Thyroid gland (tissue), 4 donors: ENCODE measurements at regions not wholly inside any gene's neighbourhood (a gene's known extent, or its start where the extent isn't known, plus 50 kb on each side); places are given as distances from the start of the nearest gene placed in this dataset.

ENCODE experiments used
- DNase-seq, 2 donors: peaks; one replicate each; pipeline ENCODE4 v3.0.0-alpha.2; 2019
- H3K27ac ChIP-seq, 3 donors: fragments of 200-600 bp; sonication (generic); 1 replicate in 2 of 3; 2 replicates in 1 of 3; pipeline ENCODE4 v1.5.1; 2016 to 2019; ENCODE audit warnings: mild to moderate bottlenecking in 1 of 3, moderate library complexity in 1 of 3
- H3K27me3 ChIP-seq: fragments of 200-600 bp; sonication (generic); one replicate; pipeline ENCODE4 v1.5.1; 2019
- H3K36me3 ChIP-seq, 2 donors: fragments of 200-600 bp; sonication (generic); one replicate each; pipeline ENCODE4 v1.5.1; 2016 to 2019
- H3K4me1 ChIP-seq, 2 donors: fragments of 200-600 bp; sonication (generic); one replicate each; pipeline ENCODE4 v1.5.1; 2017 to 2019
- H3K4me3 ChIP-seq, 3 donors: fragments of 200-600 bp; sonication (generic); replicated peaks in 1 of 3; 1 replicate in 2 of 3; 2 replicates in 1 of 3; pipeline ENCODE4 v1.5.1; 2016; ENCODE audit warnings: mild to moderate bottlenecking in 1 of 3
- H3K9me3 ChIP-seq: fragments of 200-600 bp; sonication (generic); one replicate; pipeline ENCODE4 v1.5.1; 2017
- POLR2A ChIP-seq, 2 donors: fragments of 450-650 bp; IDR thresholded peaks; one replicate each; pipeline ENCODE4 v1.6.1; 2017; ENCODE audit warnings: antibody characterized with exemption in 2 of 2, mild to moderate bottlenecking in 2 of 2, moderate library complexity in 1 of 2
- WGBS, 2 donors: methylation state at CpG; one replicate each; pipeline ENCODE4 v1.1.5; 2017; 5-methylcytosine and 5-hydroxymethylcytosine counted together
- intact Hi-C: fragments of 100-400 bp; cut with DNase I; formaldehyde crosslinking; loops from one replicate; pipeline ENCODE4 v1.15.1; 2023
- TF ChIP-seq, protein P1 (sequence below), 6 experiments: fragments of 200-600 bp in 3 of 6; fragments of 450-650 bp in 3 of 6; sonication (generic) in 3 of 6; IDR thresholded peaks; one replicate each; pipeline ENCODE4 v1.5.1; 2016 to 2019; ENCODE audit warnings: antibody characterized with exemption in 6 of 6, mild to moderate bottlenecking in 2 of 6, inconsistent platforms in 1 of 6, moderate library complexity in 1 of 6

DNA sequence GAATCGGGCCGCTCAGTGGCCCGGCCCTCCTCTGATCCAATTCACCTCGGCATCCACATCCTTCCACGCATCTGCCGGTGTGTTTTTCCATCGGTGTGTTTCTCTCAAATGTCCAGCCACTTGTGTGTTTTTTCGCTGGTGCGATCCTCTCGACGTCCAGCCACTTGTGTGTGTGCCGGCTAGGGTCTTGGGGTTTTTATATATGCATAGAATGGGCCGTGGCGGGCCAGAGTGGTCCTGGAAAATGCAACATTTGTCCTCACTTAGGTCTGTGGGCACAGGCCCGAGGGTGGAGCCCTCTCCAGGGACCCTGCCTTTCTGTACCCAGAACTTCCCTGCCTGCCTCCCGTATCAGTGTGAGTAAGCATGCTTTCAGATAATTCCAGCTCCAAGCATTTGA, 1106.4 kb downstream of the AMY1C start:
- Histone ChIP-seq H3K4me1 (no peaks in the 10 kb centered on the region), H3K36me3 (no peaks in the 10 kb centered on the region), H3K27me3 (no peaks in the 10 kb centered on the region), H3K27ac (no peak overlapping the region), H3K9me3 (no peaks in the 10 kb centered on the region), H3K4me3 (no peak overlapping the region)
- intact Hi-C loops: no loop called here
- no peak for TF ChIP-seq POLR2A (IDR thresholded peaks at IDR 0.05)
- TF ChIP-seq, protein P1, sequence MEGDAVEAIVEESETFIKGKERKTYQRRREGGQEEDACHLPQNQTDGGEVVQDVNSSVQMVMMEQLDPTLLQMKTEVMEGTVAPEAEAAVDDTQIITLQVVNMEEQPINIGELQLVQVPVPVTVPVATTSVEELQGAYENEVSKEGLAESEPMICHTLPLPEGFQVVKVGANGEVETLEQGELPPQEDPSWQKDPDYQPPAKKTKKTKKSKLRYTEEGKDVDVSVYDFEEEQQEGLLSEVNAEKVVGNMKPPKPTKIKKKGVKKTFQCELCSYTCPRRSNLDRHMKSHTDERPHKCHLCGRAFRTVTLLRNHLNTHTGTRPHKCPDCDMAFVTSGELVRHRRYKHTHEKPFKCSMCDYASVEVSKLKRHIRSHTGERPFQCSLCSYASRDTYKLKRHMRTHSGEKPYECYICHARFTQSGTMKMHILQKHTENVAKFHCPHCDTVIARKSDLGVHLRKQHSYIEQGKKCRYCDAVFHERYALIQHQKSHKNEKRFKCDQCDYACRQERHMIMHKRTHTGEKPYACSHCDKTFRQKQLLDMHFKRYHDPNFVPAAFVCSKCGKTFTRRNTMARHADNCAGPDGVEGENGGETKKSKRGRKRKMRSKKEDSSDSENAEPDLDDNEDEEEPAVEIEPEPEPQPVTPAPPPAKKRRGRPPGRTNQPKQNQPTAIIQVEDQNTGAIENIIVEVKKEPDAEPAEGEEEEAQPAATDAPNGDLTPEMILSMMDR (IDR thresholded peaks at IDR 0.05): no peak
- no peak for DNase-seq
- WGBS, 2 donors: 94 to 95% methylated on average over 16 of the region's 16 CpGs

DNA sequence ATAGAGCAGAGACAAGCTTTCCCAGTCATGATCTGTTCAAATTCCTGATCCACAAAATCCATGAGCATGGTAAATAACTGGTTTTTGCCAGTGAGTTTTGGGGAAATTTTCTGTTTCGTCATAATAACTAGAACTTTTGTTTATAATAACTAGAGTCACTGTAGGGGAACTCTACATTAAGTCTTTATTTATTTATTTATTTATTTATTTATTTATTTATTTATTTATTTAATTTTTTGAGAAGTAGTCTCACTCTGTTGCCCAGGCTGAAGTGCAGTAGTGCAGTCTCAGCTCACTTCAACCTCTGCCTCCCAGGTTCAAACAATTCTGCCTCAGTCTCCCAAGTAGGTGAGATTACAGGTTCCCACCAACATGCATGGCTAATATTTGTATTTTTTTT, 1106.8 kb downstream of the AMY1C start:
- H3K4me1 ChIP-seq: no peaks in the 10 kb centered on the region
- DNase-seq: no peak
- no peak overlapping the region for H3K4me3 ChIP-seq
- intact Hi-C loops: no loop called here
- no peak for TF ChIP-seq POLR2A (IDR thresholded peaks at IDR 0.05)
- TF ChIP-seq, protein P1 (IDR thresholded peaks at IDR 0.05): no peak
- no peaks in the 10 kb centered on the region for H3K27me3 ChIP-seq
- H3K9me3 ChIP-seq: no peaks in the 10 kb centered on the region
- WGBS, 2 donors: 87 to 93% methylated on average over 1 of the region's 1 CpG
- no peaks in the 10 kb centered on the region for H3K36me3 ChIP-seq
- no peak overlapping the region for H3K27ac ChIP-seq

DNA sequence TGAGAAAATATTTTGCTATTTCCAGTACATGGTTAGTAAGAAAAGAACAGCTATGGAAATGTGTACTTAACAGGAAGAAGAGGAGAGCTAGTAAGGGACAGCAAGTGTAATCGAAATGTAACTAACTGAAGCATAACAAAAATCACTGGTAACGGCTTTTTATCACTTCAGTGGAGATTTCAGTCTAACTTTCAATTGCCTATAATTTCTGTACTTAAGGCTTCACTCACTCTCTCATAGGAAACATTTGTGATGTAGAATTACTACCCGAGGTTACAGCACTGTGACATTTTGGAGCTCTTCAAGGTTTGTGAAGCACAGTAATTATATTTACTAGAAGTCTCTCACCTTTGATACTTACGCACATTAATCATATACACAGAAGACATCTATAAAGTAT, 1119.1 kb downstream of the AMY1C start:
- WGBS, 2 donors: 41 to 49% methylated on average over 4 of the region's 4 CpGs
- H3K4me1 ChIP-seq: no peaks in the 10 kb centered on the region

GRCh38 chr1:104874044-104874443, 1124.3 kb downstream of the AMY1C start:
- DNase-seq: no peak
- TF ChIP-seq, protein P1 (IDR thresholded peaks at IDR 0.05): no peak
- TF ChIP-seq POLR2A (IDR thresholded peaks at IDR 0.05): no peak
- Histone ChIP-seq H3K4me3 (no peak overlapping the region), H3K4me1 (no peaks in the 10 kb centered on the region), H3K27ac (no peak overlapping the region), H3K36me3 (no peaks in the 10 kb centered on the region), H3K27me3 (no peaks in the 10 kb centered on the region), H3K9me3 (no peaks in the 10 kb centered on the region)
- WGBS, 2 donors: 82 to 85% methylated on average over 6 of the region's 6 CpGs
- intact Hi-C loops: no loop called here

More for the DNA sequence above, 1119.1 kb downstream of the AMY1C start:
- no peak for DNase-seq
- H3K36me3 ChIP-seq: no peaks in the 10 kb centered on the region
- no peaks in the 10 kb centered on the region for H3K27me3 ChIP-seq
- no peaks in the 10 kb centered on the region for H3K9me3 ChIP-seq
- H3K27ac ChIP-seq: no peak overlapping the region
- no peak for TF ChIP-seq POLR2A (IDR thresholded peaks at IDR 0.05)
- TF ChIP-seq, protein P1 (IDR thresholded peaks at IDR 0.05): no peak
- intact Hi-C loops: no loop called here
- H3K4me3 ChIP-seq: no peak overlapping the region

DNA sequence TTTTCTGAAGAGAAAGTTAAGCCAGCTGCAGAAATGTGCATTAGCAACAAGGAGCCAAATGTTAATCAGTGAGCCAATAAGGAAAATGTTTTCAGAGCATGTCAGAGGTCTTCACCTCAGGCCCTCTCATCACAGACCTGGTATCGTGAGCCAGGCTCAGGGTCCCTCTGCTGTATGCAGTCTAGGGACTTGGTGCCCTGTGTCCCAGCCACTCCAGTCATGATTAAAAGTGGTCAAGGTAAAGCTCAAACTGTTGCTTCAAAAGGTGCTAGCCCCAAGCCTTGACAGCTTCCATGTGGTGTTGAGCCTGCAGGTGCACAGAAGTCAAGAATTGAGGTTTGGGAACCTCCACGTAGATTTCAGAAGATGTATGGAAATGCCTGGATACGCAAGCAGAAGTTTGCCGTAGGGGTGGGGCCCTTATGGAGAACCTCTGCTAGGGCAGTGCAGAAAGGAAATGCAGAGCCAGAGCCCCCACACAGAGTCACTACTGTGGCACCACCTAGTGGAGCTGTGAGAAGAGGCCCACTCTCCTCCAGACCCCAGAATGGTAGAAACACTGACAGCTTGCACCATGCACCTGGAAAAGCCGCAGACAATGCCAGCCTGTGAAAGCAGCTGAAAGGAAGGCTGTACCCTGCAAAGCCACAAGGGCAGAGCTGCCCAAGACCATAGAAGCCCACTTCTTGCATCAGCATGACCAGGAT, 1128.7 kb downstream of the AMY1C start:
- H3K9me3 ChIP-seq: no peaks in the 10 kb centered on the region
- intact Hi-C loops: no loop called here
- 39 to 41% methylated on average over 5 of the region's 5 CpGs for WGBS, 2 donors
- no peak overlapping the region for H3K27ac ChIP-seq
- DNase-seq: no peak
- TF ChIP-seq POLR2A (IDR thresholded peaks at IDR 0.05): no peak
- TF ChIP-seq, protein P1 (IDR thresholded peaks at IDR 0.05): no peak
- no peak overlapping the region for H3K4me3 ChIP-seq
- H3K27me3 ChIP-seq: no peaks in the 10 kb centered on the region
- H3K4me1 ChIP-seq: no peaks in the 10 kb centered on the region
- no peaks in the 10 kb centered on the region for H3K36me3 ChIP-seq
